RPMI8226 (cell line): ENCODE measurements at regions not wholly inside any gene's neighbourhood (a gene's known extent, or its start where the extent isn't known, plus 50 kb on each side); places are given as distances from the start of the nearest gene placed in this dataset.
"Not testable (repeated sequence)": the region's sequence is repeated elsewhere in the genome, so short reads cannot be mapped to it uniquely, and the experiment has no call there.

Source experiments
- DNase-seq: peaks from one replicate; pipeline ENCODE4 v3.0.0-alpha.2; 2015

- DNase-seq: no peak
Measured at GRCh38 chr4:177809791-177810190, 367.6 kb upstream of the AGA start.

- no peak for DNase-seq
Measured at GRCh38 chr4:177810220-177810619, 368.0 kb upstream of the AGA start.

- DNase-seq: not testable (repeated sequence)
Measured at GRCh38 chr4:177818392-177818791, 376.2 kb upstream of the AGA start.

- no peak for DNase-seq
Measured at GRCh38 chr4:177826973-177827372, 384.7 kb upstream of the AGA start.

GRCh38 chr4:177841258-177841657 is 399.0 kb upstream of the AGA start:
- no peak for DNase-seq

GRCh38 chr4:177853229-177853628 is 411.0 kb upstream of the AGA start:
- no peak for DNase-seq

- no peak for DNase-seq
Measured at GRCh38 chr4:177855507-177856197, 413.4 kb upstream of the AGA start.

- DNase-seq: no peak
Measured at GRCh38 chr4:177860171-177860570, 417.9 kb upstream of the AGA start.

- DNase-seq: no peak
Measured at GRCh38 chr4:177861551-177862094, 419.4 kb upstream of the AGA start.

GRCh38 chr4:177862541-177863176 is 420.4 kb upstream of the AGA start:
- DNase-seq: no peak

- peak; percentile 4 for DNase-seq
Measured at GRCh38 chr4:177879851-177880250, 437.6 kb upstream of the AGA start.

GRCh38 chr4:177895136-177895535 is 452.9 kb upstream of the AGA start:
- DNase-seq: no peak

- DNase-seq: no peak
Measured at GRCh38 chr4:177901786-177902185, 459.5 kb upstream of the AGA start.

- DNase-seq: no peak
Measured at GRCh38 chr4:177902386-177902785, 460.1 kb upstream of the AGA start.

GRCh38 chr4:177907736-177908424 is 465.6 kb upstream of the AGA start:
- no peak for DNase-seq

GRCh38 chr4:177921715-177922114 is 479.5 kb upstream of the AGA start:
- no peak for DNase-seq

- DNase-seq: no peak
Measured at GRCh38 chr4:177923888-177924287, 481.7 kb upstream of the AGA start.

GRCh38 chr4:177937041-177937440 is 494.8 kb upstream of the AGA start:
- no peak for DNase-seq

GRCh38 chr4:177938226-177938625 is 496.0 kb upstream of the AGA start:
- DNase-seq: no peak

- no peak for DNase-seq
Measured at GRCh38 chr4:177945268-177945667, 503.0 kb upstream of the AGA start.

GRCh38 chr4:177947607-177948006 is 505.4 kb upstream of the AGA start:
- DNase-seq: no peak

- DNase-seq: no peak
Measured at GRCh38 chr4:177948853-177949252, 506.6 kb upstream of the AGA start.

GRCh38 chr4:177951026-177951425 is 508.8 kb upstream of the AGA start:
- DNase-seq: no peak

- DNase-seq: no peak
Measured at GRCh38 chr4:177952723-177953122, 510.5 kb upstream of the AGA start.
